Cardiac fibroblast (primary cell): ENCODE measurements at regions not wholly inside any gene's neighbourhood (a gene's known extent, or its start where the extent isn't known, plus 50 kb on each side); places are given as distances from the start of the nearest gene placed in this dataset.

ENCODE experiments used
- DNase-seq, 2 donors: peaks; one replicate each; pipeline versions ENCODE4 v3.0.0 to v3.0.0-alpha.2; 2010; ENCODE audit warnings: low read depth in 2 of 2
- H3K4me3 ChIP-seq, 2 donors: replicated peaks in 1 of 2; 1 replicate in 1 of 2; 2 replicates in 1 of 2; pipeline ENCODE4 v1.5.1; 2011; ENCODE audit warnings: low read depth in 2 of 2, low read length in 2 of 2, mild to moderate bottlenecking in 2 of 2, moderate library complexity in 1 of 2
- TF ChIP-seq, protein P1 (sequence below): IDR thresholded peaks from one replicate; pipeline ENCODE4 v1.5.1; 2011; ENCODE audit warnings: low read depth, mild to moderate bottlenecking, low read length, inconsistent platforms

DNA sequence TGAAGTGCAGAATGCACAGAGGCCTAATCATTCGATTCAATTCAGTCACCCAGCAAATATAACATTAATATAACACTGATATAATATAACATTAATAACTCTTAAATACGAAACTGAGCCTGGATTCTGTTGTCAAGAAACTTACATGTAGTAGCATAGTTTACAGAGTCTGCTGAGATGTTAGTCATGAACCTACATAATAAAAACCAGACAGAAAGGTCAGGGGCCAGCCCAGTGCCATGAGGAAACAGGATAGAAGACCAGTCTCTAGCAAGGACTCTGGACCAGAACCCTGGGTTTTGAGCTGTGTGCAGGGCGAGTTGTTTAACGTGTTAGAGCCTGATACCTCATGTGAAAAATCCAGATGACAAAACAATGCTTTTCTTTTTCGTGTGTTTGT is 234.7 kb downstream of the NR2F1-AS1 start:
- peak in 1 of 2 donors; percentile 28 for DNase-seq
- TF ChIP-seq, protein P1, sequence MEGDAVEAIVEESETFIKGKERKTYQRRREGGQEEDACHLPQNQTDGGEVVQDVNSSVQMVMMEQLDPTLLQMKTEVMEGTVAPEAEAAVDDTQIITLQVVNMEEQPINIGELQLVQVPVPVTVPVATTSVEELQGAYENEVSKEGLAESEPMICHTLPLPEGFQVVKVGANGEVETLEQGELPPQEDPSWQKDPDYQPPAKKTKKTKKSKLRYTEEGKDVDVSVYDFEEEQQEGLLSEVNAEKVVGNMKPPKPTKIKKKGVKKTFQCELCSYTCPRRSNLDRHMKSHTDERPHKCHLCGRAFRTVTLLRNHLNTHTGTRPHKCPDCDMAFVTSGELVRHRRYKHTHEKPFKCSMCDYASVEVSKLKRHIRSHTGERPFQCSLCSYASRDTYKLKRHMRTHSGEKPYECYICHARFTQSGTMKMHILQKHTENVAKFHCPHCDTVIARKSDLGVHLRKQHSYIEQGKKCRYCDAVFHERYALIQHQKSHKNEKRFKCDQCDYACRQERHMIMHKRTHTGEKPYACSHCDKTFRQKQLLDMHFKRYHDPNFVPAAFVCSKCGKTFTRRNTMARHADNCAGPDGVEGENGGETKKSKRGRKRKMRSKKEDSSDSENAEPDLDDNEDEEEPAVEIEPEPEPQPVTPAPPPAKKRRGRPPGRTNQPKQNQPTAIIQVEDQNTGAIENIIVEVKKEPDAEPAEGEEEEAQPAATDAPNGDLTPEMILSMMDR = no peak
- no peak overlapping the region for H3K4me3 ChIP-seq

GRCh38 chr5:93343570-93343969 is 237.4 kb downstream of the NR2F1-AS1 start:
- DNase-seq = peak in 1 of 2 donors; percentile 22
- TF ChIP-seq, protein P1 = no peak
- H3K4me3 ChIP-seq = no peak overlapping the region

GRCh38 chr5:93342563-93343061 is 238.4 kb downstream of the NR2F1-AS1 start:
- no peak overlapping the region for H3K4me3 ChIP-seq
- TF ChIP-seq, protein P1 = no peak
- DNase-seq = no peak

DNA sequence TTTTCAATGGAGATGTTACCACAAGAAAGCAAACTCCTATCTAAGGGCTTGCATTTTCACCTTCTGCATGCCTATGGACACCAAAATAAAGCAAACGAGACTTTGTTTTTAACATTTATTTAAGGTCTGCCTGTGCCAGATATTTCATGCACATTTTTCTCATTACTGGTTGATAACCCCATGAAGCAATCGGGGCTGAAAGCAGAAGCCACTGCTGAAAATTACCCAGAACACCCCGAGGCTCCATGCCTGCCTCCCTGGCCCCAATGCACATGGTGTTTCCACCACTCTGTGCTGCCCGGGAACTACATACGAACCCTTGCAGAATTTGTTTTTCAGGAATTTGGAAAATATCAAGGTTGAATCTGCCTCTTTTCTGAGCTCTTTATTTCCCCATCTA is 240.1 kb downstream of the NR2F1-AS1 start:
- TF ChIP-seq, protein P1 = no peak
- DNase-seq = peak in 1 of 2 donors; percentile 57
- H3K4me3 ChIP-seq = no peak overlapping the region

DNA sequence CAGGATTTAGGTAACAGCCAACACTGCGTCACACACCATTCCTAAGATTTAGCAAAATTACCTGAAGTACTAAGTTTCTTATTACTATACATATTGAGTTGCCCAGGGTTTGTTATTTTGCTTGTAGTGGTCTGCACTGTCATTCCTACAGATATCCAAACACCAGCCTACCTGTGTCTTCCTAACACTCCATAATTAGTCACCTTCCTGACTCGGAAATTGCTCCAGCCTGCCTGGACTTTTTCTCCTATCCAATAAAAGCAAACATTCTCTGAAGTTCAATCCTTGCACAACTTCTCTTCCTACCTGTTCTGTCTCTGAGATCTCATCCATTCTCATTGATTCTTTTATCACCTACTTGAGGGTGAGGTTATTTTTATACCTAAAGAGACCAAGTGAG is 243.9 kb downstream of the NR2F1-AS1 start:
- H3K4me3 ChIP-seq = no peak overlapping the region
- no peak for DNase-seq
- TF ChIP-seq, protein P1 = no peak

GRCh38 chr5:93336330-93337110 is 244.5 kb downstream of the NR2F1-AS1 start:
- DNase-seq = peak in 1 of 2 donors; percentile 36
- TF ChIP-seq, protein P1 = no peak
- no peak overlapping the region for H3K4me3 ChIP-seq
